GM19397 (cell line): ENCODE measurements at regions not wholly inside any gene's neighbourhood (a gene's known extent, or its start where the extent isn't known, plus 50 kb on each side); places are given as distances from the start of the nearest gene placed in this dataset.
"Not testable (repeated sequence)": the region's sequence is repeated elsewhere in the genome, so short reads cannot be mapped to it uniquely, and the experiment has no call there.

ENCODE experiments used
- ATAC-seq: cut with Tn5 transposase; IDR thresholded peaks from one replicate; pipeline ENCODE4 v1.9.1; 2021; ENCODE audit warnings: mild to moderate bottlenecking, moderate library complexity; ENCODE audit not compliant: unreplicated experiment

DNA sequence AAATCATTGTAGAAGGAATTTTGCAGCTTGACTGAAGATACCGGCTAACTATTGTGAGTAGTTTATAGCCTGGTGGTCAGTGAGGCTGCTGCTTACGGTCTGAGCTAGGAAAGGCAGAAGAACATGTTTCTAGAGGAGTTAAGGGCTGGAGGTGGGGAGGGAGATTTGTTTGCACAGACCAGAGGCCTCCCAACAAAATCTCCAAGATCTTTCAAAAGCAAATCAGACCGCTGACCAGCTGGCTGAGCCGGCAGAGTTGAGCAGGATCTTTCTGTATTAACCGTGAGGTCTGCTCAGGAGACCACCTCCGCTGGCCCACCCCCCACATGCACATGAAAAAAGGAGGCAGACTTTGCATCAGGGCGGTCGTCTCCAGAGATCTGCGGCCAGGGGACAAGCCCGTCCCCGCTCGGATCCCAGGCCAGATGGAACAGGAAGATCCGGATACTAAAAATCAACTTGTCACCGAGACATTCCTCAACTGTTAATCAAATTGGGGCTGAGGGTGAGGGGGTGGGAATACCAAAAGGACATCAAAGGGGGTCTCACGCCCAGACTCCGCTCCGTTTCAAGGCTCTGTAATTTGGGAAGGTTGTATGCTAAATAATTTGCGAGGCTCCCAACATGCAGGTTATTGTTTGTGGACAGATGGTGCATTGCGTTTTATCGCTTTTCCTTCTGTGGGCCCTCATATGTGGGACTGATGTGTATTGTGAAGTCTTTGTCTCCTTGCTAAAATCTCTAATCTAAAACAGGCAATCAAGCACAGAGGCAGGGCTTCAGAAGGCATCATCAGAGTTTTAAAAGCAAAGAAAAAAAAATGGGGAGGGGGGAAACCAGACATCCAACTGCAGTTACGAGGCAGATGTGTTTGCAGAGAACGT is 319.0 kb downstream of the ZNF536 start:
- no peak for ATAC-seq

DNA sequence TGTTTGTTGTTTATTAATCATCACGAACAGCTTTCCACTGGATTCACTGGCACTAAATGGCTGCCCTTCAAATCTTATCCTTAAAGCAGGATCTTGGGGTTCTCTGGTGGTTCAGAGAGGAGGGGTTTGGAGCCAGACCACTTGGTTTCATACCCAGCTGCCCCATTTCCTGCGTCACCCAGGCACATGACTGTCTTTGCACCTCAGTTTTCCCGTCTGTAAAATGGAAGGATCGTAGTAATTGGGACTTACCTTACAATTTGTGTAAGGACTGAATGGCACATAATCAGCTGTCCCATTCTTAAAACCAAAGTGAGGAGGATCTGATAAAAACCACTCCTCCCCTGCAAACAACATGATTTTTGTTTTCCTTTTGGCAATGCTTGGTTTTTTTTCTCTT is 318.3 kb downstream of the ZNF536 start:
- no peak for ATAC-seq

DNA sequence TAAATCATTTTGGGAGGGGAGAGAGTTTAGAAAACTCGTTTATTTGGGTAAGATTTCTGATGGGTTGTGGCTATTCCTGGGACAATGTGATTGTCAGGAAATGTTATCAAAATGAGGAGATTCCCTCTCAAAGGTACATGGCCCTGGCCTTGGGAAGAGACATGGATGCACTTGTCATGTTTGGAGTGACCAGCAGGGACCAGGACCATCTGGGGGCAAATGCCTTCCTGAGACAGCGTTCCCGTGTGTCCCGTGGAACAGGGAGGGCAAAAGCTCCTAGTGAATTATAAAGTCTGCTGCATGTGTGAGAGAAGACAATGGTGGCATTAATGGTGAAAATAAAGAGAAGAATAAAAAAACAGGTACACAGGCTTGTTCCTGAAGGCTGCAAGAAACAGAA is 317.3 kb downstream of the ZNF536 start:
- ATAC-seq = no peak

DNA sequence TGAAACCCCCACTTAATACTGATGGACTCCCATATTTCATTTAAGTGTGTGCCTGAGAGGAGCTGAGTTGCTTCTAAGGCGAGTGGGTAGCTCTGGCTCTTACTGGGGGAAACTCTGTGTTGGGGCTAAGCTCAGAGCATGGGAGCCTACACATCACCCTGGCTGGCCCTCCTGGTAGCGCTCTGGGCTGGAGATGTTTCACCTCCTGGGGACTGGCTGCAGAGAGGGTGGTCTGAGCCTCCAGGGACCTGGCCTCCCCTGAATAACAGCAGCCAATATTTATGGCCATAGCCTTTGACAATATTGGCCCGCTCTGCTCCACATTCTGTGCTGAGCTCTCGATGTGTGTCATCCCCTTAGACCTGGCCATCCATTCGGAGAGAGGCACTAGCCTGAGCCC is 316.5 kb downstream of the ZNF536 start:
- ATAC-seq = no peak

DNA sequence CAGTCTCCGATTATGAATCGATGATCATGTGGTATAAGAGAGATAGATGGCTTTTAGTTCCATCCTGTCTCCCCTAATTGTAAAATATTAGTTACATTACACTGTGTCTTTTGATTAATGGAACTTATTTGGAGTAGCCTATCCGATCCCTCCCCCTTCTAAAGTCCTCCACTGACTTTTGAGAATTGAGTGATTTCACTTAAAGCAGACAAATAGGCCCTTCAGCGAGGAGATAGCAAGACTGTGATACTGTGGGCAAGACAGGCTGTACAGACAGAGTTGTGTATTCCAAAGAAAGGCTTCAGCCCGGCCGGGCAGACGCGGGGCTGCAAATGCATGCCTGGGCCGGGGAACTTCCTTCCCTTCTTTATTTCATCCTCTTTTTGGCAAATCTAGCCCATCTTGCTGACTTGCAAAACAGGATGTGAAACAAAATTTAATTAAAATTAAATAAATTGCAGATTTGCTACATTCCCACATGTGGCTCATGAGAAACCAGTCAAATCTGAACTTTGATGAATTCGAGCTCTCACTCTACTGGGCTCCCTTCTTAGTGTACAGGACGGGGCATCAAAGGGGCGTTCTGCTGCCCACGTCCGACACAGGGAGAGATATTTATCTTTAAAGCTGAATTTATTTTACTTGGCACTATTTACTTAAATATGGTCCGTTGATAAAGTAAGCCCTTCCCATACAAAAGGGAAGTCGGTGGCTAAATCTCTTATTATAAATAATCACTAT is 314.8 kb downstream of the ZNF536 start:
- ATAC-seq = no peak

DNA sequence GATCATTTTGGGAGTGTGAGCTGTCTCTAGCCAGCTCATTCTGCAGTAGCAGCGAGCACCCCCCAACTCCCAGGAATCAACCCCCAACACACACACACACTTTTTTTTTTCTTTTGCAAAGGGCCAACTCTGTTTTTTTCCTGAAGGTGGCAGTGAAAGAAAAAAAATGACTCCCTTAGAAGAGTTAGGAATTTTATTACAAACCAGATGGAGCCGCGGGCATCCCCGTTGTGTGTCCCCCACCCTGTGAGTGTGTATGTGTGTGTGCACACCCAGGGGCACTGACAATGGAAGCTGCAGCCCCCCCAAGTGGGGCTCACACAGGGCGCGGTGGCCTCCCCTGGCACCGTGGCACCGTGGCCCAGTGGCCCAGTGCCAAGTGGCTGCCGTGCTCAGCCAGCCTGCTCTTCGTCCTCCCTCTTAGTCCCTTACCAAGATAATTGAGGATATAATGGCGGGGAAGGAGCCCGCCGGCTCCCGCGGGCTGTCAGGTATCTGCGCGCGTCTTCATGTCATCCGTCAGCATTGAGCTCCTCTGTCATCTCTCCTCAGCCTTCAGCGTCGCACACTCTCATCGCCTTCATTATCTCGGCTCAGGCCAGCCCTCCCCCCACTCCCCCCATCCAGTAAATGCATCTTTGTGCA is 314.1 kb downstream of the ZNF536 start:
- ATAC-seq = no peak

DNA sequence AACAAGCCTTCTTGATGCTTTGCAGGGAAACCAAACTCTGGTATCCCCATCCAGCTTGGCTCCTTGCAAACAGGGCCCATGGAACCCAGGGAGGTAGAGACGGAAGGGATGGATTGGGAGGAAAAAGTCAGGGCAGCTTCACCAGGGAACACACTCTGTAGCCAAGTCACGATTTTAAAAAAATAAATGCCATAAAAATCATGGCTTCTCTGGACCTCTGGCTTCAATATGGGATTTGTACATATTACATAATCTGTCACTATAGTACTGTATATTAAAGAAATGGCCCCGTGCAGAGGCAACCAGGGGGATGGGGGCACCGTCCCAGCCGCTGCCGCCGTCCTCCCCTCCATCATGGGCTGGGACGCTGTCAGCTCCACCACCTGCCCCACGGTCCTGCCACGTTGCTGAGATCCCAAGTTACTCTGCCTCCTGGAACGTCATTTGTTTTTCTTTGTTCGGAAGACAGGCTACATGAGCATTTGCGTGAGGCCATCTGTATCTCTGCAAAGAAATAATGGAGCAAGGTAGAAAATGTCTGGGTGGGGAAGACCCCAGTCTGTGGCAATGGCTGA is 313.3 kb downstream of the ZNF536 start:
- no peak for ATAC-seq

DNA sequence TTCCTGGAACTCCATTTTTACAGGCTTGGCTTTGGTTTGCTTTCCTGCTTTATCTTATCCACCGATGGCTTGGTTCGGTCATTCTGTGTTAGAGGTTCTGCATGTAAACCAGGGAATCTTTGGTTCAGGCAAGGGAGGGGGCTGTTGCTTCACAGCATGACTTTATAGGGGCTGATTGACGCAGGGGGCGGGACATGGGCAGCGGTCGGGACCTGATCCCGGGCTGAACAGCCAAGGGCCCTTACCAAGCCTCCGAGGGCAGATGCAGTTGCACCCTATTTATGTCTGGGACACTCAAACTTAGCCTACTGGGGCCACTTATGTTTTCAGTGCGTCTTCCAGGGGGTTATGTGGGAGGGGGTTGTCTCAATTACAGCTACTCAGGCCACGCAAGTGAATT is 312.4 kb downstream of the ZNF536 start:
- ATAC-seq = no peak

DNA sequence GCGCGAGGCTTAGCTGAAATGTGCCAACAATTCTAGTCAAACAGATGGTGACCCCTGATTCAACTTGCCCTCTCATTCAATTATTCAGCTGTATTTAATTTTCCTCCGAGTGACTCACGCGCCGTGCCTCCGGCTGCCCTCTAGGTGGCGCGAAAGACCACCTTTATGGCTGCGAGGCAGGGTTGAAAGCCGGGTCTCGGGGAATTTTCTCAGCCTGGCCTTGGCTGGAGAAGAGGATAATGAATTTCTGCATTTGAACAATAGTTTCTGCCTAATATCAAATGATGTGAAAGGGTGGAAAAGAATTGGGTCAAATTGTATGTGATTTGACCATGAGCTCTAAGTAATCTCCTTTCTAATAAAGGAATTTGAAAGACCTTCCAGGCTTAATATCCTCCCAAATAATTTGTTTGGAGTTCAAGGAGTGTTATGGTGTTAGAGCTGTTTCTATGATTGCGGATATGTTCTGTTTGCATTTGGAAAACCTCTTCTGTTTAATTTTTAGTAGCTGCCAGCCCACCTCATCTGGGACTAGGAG is 310.9 kb downstream of the ZNF536 start:
- ATAC-seq = no peak

DNA sequence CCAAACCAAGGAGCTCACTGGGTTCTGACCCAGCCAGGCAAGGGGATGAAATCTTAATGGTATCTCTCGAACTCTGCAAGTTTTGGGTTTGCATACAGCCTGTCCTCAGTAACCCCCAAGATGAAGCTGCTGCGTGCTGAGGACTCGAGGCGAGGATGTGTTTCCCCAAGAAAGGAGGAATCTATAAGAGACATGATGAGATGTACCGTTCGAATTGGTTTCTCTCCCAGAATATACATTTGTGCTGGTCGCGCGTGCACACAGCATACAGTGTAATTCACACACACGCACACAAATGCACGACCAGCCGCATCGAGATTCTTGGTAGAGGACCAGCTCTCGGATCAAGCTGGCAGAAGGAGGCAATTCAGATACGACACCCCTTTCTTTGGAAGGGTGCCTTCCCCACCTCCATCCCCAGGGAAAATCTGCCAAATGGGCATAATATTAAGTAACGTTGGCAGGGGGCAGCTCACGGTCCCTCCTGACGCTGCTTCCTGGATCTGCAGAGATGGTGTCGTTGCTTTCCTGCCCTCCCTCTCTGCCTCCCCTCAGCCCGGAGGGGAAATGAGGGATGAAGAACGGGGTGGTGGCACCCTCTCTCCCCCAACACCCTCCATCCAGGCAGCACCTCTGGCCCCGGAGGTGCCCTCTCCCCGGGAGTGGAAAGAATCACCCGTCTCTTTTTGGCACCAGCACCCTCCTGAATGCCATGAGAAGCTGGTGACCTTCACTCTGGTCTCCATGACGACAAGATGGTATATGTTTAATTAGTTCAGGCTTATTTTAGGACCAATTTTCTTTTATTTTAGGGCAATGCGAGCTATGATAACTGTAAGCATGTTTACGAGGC is 310.2 kb downstream of the ZNF536 start:
- no peak for ATAC-seq

DNA sequence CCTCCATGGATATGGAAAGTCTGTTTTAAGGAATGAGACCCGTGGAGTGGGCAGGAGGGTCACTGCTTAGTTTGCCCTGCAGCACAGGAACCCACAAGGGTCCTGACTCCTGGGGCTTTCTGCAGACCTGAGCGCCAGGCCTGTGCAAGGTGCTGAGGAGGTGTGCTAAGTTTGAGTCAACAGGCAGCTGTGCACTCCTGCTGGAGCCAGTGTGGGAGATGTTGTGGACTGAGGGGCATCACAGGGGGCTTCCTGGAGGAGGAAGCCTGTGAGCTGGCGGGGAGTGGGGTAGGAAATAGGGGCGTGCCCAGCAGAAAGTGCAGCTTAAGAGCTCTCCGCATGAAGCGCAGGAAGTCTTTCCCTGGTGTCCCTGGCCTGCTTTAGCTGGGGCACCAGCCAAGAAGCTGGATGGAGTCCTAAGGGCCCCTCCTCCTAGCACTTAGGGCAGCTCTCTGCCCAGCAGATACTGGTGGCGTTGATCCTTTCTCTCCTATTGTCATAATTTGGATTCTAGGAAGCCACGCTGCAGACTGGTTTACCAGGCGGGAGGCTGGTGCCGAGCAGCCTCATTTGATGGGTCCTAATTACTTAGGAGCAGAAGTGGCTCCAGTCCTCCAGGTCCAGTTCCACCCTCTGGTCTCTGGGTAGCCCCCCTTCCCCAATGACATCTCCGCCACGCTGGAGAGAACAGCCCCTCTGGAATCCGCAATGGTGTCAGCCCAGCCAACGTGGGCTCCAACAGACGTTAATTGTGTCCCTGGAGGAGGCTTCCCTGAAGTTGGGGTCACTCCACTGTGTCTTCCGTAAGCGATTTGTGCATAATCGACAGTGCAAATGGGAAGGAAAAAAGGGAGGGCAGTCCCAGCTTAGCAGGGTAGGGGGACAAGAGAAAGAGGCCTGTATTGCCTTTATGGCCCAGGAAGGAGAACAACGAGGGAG is 309.2 kb downstream of the ZNF536 start:
- no peak for ATAC-seq

DNA sequence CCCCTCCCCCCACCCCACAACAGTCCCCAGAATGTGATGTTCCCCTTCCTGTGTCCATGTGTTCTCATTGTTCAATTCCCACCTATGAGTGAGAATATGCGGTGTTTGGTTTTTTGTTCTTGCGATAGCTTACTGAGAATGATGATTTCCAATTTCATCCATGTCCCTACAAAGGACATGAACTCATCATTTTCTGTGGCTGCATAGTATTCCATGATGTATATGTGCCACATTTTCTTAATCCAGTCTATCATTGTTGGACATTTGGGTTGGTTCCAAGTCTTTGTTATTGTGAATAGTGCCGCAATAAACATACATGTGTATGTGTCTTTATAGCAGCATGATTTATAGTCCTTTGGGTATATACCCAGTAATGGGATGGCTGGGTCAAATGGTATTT is 308.2 kb downstream of the ZNF536 start:
- not testable (repeated sequence) for ATAC-seq

DNA sequence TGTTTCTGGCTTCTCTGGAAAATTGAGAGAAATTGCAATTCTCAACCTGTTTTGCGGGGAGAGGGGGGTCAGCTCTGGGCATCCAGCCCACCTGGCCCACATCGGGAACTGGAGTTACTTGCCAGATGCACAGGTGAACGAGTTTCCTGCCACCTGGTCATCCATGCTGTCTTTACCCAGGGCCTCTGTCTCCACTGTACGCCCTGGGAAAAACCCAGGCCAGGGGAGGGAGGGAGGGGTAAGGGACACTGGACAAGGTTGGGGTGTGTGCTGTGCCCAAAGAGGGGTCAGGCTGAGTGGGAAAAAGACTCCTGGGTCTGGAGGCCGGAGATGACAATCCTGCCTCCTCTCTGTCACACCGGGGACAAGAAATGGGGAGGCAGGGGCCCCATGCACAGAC is 307.6 kb downstream of the ZNF536 start:
- ATAC-seq = no peak

DNA sequence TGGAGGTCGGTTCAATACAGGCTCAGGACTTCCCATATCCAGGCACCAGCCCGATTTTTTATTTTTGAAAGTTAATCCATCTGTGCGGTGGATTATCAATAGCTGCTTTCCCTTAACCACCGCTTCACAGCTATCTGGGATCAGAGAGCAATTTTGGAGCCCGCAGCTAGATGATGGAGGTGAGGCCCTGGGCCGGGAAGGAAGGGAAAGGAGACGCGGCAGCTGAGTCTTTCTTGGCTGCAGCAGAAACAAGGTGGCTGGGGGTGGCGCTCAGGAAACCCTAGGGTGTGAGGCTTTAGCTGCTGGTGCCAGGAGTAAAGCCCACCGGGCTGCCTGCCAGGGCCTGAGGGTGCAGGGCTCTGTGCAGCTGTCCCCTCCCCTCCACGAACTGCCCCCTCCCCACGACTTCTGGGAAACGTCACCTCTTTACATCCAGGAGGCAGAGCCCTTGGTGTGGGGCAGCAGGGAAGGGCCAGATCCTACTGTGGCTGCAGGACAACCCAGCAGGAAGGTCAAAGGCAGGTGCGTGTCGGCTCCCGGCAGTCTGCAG is 307.0 kb downstream of the ZNF536 start:
- no peak for ATAC-seq

DNA sequence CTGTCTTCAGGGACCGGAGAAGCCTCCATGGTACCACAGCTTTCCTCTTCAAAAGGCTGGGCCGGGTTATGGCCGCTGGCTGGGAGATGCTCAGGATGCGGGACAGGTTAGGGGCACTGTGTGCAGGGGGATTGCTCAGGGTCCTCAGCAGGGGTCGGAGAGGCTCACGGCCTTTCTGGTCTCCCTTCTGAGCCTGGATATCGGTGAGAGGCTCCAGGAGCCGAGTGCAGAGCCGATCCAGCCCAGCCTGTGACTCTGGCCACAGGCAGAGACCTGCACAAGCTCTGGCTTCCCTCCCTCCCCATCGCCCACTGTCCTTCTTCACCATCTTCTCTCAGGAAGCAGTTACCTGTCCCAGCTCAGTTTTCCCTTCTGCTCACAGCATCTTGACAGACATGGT is 306.0 kb downstream of the ZNF536 start:
- no peak for ATAC-seq

DNA sequence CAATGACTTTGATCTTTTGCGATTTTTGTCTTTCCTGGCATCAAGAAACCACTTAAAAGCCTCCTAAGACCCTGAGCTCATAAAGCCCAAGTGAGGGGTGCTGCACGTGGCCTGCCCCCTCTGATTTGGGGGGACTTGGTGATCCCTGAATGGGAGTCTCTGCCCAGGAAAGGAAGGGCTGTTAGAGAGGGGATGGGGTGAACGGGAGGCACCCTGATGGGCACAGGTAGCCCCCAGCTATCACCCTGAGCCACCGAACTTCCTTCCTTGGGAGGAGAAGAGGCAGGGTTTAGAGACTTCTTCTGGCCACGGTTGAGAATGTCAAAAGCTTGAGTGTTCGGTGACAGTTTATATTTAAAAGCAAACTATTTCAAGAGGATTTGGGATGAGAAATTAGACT is 305.5 kb downstream of the ZNF536 start:
- ATAC-seq = no peak

DNA sequence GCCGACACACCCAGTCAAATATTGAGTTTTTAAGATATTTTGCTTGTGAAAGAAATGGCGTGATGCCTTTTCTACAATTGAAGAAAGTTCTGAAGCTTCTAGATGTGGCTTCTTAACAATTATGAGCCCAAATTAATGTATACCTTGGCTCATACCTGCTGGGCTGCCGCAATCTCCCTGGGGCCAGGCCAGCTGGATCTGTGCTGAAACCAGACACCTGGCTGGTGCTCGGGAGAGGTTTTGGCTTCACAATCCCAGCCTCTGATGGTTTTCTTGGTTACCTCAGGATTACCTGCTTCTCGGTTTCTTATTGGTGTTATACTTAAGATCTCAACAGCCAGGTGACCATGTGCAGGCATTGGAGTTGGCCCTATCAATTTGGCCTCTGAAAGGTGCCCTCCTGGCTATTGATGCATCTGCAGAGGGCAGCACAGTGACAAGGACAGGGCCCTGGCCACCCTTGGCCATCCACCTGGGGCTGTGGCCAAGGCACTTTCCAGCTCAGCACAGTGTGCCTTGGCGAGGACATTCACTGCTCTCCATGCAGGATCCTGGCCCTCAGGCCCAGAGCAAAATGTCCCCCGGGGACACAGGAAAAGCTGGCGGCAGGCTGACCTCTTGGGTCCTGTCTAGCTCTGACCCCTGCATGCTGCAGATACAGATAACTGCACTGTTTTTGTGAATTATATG is 305.0 kb downstream of the ZNF536 start:
- ATAC-seq = no peak

DNA sequence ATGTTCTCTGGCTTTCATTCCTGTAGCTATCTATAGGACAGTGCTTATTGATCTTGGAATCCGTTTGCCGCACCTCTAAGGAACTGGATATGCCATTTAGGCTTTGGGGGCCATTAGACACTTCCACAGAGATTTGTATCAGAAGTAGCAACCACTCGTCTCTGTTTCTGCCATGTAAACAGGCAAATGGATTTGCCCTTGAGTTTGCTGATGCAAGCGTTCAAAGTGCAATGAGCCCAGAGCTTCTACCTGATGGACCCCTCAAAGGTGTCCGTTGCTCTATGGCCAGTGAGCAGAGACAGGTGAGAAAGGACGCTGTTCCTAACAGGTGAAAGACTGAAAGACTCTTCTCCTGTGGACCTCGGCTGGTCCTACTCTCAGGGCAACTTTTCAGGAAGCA is 302.9 kb downstream of the ZNF536 start:
- ATAC-seq = no peak
